MCF 10A (cell line): ENCODE measurements at regions not wholly inside any gene's neighbourhood (a gene's known extent, or its start where the extent isn't known, plus 50 kb on each side); places are given as distances from the start of the nearest gene placed in this dataset.
A peak's percentile ranks its signal among the peaks of the same experiment; 100 is the strongest.

Experiments
- BruUV-seq: library from RNA; stranded (reverse); fragments of 400-500 nt; replicated peaks from 2 replicates; lab custom pipeline; 2021; lab: Mats Ljungman, UMichigan
- CTCF ChIA-PET: fragments of 300-600 bp; sonication (Branson Sonifier 250); formaldehyde crosslinking; extraction: SDS; loops from one replicate; lab custom pipeline; 2021; ENCODE audit warnings: antibody characterized with exemption, inconsistent platforms; lab: Yijun Ruan, JAX
- POLR2A ChIA-PET: fragments of 300-600, 350-650 bp; sonication (Branson Sonifier 250); formaldehyde crosslinking; extraction: SDS; loops from one replicate; lab custom pipeline; 2020; ENCODE audit warnings: antibody characterized with exemption, inconsistent platforms; lab: Yijun Ruan, JAX
- DNase-seq: peaks from one replicate; pipeline ENCODE4 v3.0.0-alpha.2; 2018; ENCODE audit not compliant: unreplicated experiment
- H3K27ac Mint-ChIP-seq: one replicate; pipeline ENCODE4 v1.8.0; 2022; ENCODE audit warnings: mild to moderate bottlenecking, low read depth, mixed read lengths; ENCODE audit not compliant: unreplicated experiment
- H3K27me3 Mint-ChIP-seq: one replicate; pipeline ENCODE4 v1.8.0; 2022; ENCODE audit warnings: mixed read lengths; ENCODE audit not compliant: insufficient read depth, unreplicated experiment
- H3K36me3 Mint-ChIP-seq: one replicate; pipeline ENCODE4 v1.8.0; 2022; ENCODE audit warnings: mild to moderate bottlenecking, moderate library complexity, mixed read lengths; ENCODE audit not compliant: insufficient read depth, unreplicated experiment
- H3K4me1 Mint-ChIP-seq: one replicate; pipeline ENCODE4 v1.8.0; 2022; ENCODE audit warnings: mixed read lengths; ENCODE audit not compliant: insufficient read depth, unreplicated experiment
- H3K4me3 Mint-ChIP-seq: one replicate; pipeline ENCODE4 v1.8.0; 2022; ENCODE audit warnings: mild to moderate bottlenecking, moderate library complexity, mixed read lengths; ENCODE audit not compliant: unreplicated experiment
- H3K9me3 Mint-ChIP-seq: one replicate; pipeline ENCODE4 v1.8.0; 2022; ENCODE audit warnings: mixed read lengths; ENCODE audit not compliant: unreplicated experiment
- CTCF ChIP-seq: fragments of 200-600 bp; IDR thresholded peaks from one replicate; pipeline ENCODE4 v1.8.0; 2022; ENCODE audit warnings: antibody characterized with exemption, mild to moderate bottlenecking; ENCODE audit not compliant: unreplicated experiment
- intact Hi-C: fragments of 100-400 bp; cut with micrococcal nuclease; formaldehyde crosslinking; loops from 2 replicates; pipeline ENCODE4 v1.14.1; 2022

- BruUV-seq: no TSS peak
- H3K4me1 Mint-ChIP-seq: peaks cover 9% of the 10 kb centered on the region
- ChIA-PET CTCF (no interaction called here), POLR2A (no interaction called here)
- no peak overlapping the region for H3K4me3 Mint-ChIP-seq
- no peak for DNase-seq
- no peak for TF ChIP-seq CTCF
- intact Hi-C loops: no loop called here
- H3K27me3 Mint-ChIP-seq: no peaks in the 10 kb centered on the region
- H3K27ac Mint-ChIP-seq: peak overlapping the region; percentile 64
- H3K9me3 Mint-ChIP-seq: peaks cover 10% of the 10 kb centered on the region
- H3K36me3 Mint-ChIP-seq: no peaks in the 10 kb centered on the region
Observed at GRCh38 chr10:94205396-94205831, 157.3 kb downstream of the NOC3L start.

- no peak for TF ChIP-seq CTCF
- POLR2A ChIA-PET: interaction anchor here (0.5 kb wide), 1 partner anchor 9 kb away, joined by 3 read pairs; no protein-coding TSS in a partner anchor
- no TSS peak for BruUV-seq
- H3K27me3 Mint-ChIP-seq: no peaks in the 10 kb centered on the region
- peak overlapping the region; percentile 64 for H3K27ac Mint-ChIP-seq
- H3K4me3 Mint-ChIP-seq: no peak overlapping the region
- CTCF ChIA-PET: no interaction called here
- H3K4me1 Mint-ChIP-seq: peaks cover 9% of the 10 kb centered on the region
- H3K9me3 Mint-ChIP-seq: peaks cover 10% of the 10 kb centered on the region
- H3K36me3 Mint-ChIP-seq: peaks cover under 1% of the 10 kb centered on the region
- DNase-seq: no peak
- intact Hi-C loops: no loop called here
Observed at GRCh38 chr10:94206176-94206575, 156.6 kb downstream of the NOC3L start.

GRCh38 chr10:94208315-94208714, 154.4 kb downstream of the NOC3L start:
- intact Hi-C loops: no loop called here
- no peak for TF ChIP-seq CTCF
- Mint-ChIP-seq H3K4me3 (no peak overlapping the region), H3K9me3 (peaks cover 10% of the 10 kb centered on the region), H3K36me3 (peaks cover 4% of the 10 kb centered on the region), H3K27ac (no peak overlapping the region), H3K4me1 (peaks cover 16% of the 10 kb centered on the region), H3K27me3 (no peaks in the 10 kb centered on the region)
- DNase-seq: no peak
- ChIA-PET POLR2A (no interaction called here), CTCF (no interaction called here)
- BruUV-seq: no TSS peak

GRCh38 chr10:94210440-94211168, 152.1 kb downstream of the NOC3L start:
- CTCF ChIA-PET: no interaction called here
- BruUV-seq: no TSS peak
- intact Hi-C loops: no loop called here

More at GRCh38 chr10:94210440-94211168, 152.1 kb downstream of the NOC3L start:
- H3K36me3 Mint-ChIP-seq: peaks cover 4% of the 10 kb centered on the region
- no peak overlapping the region for H3K4me3 Mint-ChIP-seq
- POLR2A ChIA-PET: interaction anchor here (1.1 kb wide), 1 partner anchor 55 kb away, joined by 3 read pairs; no protein-coding TSS in a partner anchor
- peaks cover 19% of the 10 kb centered on the region for H3K4me1 Mint-ChIP-seq
- no peak for DNase-seq
- TF ChIP-seq CTCF: no peak
- H3K9me3 Mint-ChIP-seq: no peaks in the 10 kb centered on the region
- H3K27me3 Mint-ChIP-seq: no peaks in the 10 kb centered on the region
- H3K27ac Mint-ChIP-seq: peak overlapping the region; percentile 36
